ENCODE measurements at regions not wholly inside any gene's neighbourhood (a gene's known extent, or its start where the extent isn't known, plus 50 kb on each side); places are given as distances from the start of the nearest gene placed in this dataset.

DNA sequence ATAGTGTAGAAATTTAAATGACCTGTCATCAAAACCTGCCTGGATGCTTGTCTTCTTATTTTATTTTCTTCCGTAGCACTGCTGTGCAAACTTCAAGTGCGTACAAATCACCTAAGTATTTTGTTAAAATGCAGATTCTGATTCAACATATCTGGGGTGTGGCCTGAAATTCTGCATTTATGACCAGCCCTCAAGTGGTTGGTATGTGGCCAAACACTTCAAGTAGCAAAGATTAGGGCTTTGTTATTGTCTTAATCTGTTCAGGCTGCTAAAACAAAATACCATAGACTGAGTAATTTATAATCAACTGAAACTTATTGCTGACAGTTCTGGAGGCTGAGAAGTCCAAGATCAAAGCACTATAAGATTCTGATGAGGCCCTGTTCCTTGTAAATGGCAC lies 97.6 kb upstream of the LRRC3B start:
- DNase-seq (ENCODE audit: low read depth) = no peak

DNA sequence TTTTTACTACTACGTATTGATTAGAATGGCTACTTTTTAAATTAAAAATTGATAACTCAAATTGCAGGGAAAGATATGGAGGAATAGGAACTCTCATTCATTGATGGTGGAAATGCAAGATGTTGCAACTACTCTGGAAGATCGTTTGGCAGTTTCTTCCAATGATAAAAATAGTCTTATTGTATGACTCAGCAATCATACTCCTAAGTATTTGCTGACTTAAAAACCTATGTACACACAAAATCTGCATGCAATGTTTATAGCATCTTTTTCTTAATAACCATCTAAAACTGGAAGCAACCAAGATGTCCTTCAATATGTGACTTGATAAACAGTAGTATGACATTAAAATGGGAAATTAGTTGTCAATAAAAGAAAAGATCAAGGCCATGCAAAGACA lies 87.4 kb upstream of the LRRC3B start:
- no peak for DNase-seq (ENCODE audit: low read depth)

DNA sequence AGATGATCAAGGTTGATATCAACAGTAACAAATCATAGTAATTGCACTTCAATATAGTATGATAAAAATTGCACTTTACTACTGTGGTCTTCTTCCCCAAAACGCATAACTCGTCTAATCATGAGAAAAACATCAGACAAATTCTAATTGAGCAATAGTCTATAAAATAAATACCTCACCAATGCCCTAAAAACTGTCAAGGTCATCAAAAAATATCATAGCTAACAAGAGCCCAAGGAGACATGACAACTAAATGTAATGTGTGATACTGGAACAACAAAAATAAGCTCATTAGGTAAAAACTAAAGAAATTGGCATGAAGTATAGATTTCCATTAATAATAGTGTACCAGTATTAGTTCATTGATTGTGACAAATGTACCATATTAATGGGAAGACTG lies 85.6 kb upstream of the LRRC3B start:
- DNase-seq (ENCODE audit: low read depth) = no peak

DNA sequence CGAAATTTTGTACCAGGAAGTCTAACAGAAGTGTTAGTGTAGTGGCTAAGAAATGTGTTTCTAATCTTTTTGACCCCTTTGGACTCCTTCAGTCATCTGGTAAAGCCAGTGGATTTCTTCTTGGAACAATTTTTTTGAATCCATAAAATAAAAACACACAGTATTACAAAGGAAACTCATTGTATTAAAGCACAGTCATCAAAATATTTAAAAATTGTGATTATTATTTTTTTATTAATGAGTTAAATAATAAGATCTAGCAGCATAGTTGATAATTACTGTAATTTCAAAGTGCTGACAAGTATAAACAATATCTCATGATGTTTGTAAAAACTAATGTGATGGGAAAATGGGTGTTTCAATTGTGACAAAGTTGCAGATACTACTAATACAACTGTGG lies 72.2 kb upstream of the LRRC3B start:
- DNase-seq (ENCODE audit: low read depth) = no peak

DNA sequence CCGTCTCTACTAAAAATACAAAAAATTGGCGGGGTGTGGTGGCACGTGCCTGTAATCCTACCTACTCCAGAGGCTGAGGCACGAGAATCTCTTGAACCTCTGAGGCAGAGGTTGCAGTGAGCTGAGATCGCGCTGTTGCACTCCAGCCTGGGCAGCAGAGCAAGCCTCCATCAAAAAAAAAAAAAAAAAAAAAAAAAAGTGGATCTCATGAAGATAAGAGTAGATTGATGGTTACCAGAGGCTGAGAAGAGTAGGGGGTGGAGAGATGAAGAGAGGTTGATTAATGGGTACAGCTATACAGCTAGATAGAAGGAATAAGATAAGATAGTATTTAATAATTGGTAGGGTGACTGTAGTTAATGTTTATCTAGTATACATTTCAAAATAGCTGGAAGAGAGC lies 65.9 kb upstream of the LRRC3B start:
- DNase-seq (ENCODE audit: low read depth) = no peak

DNA sequence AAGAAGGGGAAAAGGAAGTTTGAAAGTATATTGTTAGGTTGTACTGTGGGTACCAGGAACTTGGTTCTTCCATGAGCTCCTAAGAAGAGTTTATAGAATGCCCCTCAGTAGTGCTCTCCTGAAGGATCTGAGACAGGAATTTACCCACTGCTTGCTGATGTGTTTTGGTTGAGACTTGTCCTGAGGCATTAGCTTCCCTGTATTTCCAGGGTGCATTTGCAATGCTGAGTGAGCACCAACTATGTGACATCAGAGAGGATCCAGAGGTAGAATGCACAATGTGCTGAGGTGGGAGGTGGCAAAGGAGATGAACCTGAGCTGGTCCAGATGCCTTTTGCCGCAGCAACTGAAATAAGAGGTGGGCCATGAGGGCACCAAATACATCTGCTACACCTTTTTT lies 64.3 kb upstream of the LRRC3B start:
- DNase-seq (ENCODE audit: low read depth) = no peak

DNA sequence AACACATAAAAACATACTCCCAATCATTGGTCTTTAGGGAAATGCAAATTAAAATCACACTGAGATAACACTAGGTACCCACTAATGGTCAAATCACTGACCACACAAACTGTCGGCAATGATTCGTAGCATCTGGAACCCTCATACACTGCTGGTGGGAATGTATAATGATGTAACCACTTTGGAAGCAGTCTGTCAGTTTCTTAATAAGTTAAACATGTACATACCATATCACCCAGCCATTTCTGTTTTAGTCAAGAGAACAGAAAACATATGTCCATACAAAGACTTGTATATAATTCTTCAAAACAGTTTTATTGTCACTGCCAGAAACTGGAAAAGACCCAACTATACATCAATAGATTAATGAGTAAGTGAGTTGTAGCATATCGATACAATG lies 63.3 kb upstream of the LRRC3B start:
- DNase-seq (ENCODE audit: low read depth) = no peak

DNA sequence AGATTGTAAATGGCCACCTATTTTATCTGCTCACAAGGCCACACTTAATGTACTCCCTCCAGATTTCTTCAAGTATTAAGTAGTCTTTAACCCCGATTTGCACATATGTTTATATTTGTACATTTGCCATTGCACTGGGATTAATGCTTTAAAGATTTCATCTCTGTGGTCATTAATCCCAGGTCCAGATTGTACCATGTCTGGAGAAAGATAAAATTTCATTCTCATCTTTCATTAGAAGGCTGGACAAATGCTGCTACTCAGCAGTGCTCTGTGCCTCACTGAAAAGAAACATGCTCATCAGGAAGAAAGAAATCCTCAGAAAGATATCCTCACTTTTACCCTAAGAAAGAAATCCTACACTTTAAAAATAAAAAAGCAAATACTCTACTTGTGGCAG lies 62.5 kb upstream of the LRRC3B start:
- DNase-seq (ENCODE audit: low read depth) = no peak

DNA sequence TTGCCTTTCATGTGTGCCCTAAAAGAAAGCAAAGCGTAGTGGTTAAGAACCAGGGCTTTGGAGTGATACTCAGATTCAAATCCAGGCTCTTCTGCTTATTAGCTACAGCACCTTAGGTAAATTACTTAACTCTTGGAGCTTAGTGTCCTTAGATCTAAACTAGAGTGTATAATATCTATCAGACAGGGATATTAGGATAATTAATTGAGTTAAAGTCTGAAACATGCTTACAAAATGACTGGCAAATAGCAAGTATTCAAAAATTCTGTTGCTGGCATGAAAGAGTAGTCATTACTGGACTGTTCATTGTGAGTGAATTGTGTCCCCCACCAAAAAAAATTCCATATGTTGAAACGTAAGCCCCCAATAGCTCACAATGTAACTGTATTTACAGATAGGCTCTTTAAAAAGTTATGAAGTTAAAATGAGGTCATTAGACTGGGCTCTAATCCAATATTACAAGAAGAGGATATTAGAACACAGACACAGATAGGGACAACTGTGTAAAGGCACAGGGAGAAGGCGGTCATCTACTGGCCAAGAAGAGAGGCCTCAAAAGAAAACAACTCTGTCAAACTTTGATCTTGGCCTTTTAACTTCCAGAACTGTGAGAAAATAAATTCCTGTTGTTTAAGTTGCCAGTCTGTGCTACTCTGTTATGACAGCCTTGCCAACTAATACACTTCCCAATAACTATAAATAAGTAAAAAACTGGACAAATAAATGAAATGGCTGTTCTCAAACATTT lies 60.4 kb upstream of the LRRC3B start:
- DNase-seq (ENCODE audit: low read depth) = no peak

All from GM04504 (cell line).